GM12874 (cell line): ENCODE measurements at regions not wholly inside any gene's neighbourhood (a gene's known extent, or its start where the extent isn't known, plus 50 kb on each side); places are given as distances from the start of the nearest gene placed in this dataset.

ENCODE experiments used
- TF ChIP-seq, protein P1 (sequence below): IDR thresholded peaks from 2 replicates; pipeline ENCODE4 v1.5.1; 2011; ENCODE audit warnings: low read depth, mild to moderate bottlenecking, control low read depth, low read length, moderate library complexity; ENCODE audit not compliant: insufficient read depth

DNA sequence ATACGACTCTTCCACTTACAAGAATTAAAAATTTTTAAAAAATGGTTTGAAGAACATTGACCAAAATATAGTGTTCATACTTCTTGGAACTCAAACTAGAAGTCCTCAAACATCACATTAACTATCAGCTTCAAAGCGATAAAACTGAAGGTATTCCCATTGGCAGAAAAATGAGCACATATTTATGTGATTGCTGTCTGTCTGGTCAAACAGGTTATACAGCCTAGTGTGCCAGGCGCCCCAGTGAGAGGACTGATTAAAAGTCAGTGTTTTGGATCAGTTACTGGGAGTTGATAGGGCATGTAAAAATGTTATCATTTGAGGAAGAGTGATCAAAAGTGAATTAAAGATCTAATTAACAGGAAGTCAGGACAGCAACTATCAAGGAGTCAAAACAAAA, 738.8 kb downstream of the HDGFL1 start:
- TF ChIP-seq, protein P1, sequence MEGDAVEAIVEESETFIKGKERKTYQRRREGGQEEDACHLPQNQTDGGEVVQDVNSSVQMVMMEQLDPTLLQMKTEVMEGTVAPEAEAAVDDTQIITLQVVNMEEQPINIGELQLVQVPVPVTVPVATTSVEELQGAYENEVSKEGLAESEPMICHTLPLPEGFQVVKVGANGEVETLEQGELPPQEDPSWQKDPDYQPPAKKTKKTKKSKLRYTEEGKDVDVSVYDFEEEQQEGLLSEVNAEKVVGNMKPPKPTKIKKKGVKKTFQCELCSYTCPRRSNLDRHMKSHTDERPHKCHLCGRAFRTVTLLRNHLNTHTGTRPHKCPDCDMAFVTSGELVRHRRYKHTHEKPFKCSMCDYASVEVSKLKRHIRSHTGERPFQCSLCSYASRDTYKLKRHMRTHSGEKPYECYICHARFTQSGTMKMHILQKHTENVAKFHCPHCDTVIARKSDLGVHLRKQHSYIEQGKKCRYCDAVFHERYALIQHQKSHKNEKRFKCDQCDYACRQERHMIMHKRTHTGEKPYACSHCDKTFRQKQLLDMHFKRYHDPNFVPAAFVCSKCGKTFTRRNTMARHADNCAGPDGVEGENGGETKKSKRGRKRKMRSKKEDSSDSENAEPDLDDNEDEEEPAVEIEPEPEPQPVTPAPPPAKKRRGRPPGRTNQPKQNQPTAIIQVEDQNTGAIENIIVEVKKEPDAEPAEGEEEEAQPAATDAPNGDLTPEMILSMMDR: no peak

DNA sequence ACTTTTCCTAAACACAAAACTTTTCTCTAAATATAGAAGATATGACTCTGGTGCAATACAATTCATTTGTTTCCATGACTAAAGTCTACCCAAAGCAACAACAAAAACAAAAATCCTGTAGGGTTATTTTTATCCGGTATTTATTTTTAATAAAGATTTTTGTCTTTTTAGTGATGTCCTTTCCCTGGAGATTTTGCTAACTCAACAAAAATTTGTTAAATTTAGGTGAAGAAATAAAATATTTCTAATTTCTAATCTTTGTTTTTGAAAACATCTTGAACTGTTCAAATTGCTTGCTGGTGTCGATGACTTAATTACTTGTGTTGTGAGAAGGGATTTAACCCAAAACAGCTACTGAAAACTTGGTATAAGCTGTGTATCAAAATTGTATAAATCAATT, 741.8 kb downstream of the HDGFL1 start:
- TF ChIP-seq, protein P1: no peak

DNA sequence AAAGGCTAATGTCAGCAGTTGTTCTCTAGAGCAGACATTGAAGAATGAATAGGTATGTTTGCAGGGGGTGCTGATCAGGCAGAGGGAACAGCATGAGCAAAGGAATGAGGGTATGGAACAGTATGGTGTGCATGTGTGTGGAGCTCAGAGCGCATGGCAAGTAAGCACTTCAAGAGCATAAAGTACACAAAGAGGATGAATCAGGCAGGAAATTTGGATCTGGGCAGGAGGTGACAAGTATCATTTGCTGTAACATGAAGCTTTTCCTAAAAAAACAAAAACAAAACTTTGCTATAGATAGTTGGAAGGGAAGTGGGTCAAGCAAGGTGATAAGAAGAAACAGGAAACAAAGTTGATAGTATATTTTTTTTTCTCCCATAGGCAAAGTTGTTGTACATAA, 746.8 kb downstream of the HDGFL1 start:
- TF ChIP-seq, protein P1: no peak

DNA sequence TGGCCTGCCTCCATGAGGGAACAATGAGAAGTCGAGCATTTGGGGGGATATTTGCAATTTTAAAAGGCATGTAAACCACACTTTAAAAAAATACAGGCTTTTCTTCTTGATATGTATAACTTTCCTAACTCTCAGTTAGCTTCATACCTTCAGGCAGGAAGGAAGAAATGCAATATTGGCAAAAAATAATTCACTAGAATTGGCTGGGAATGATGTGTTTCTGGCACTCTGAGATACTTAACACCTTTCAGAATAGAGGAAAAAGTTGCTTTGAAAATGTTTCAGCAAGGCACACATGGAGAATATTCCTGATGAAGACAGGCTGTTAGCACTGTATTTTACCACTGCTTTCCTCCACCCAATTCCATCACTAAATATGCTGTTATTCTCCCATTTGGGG, 747.6 kb downstream of the HDGFL1 start:
- TF ChIP-seq, protein P1: no peak

DNA sequence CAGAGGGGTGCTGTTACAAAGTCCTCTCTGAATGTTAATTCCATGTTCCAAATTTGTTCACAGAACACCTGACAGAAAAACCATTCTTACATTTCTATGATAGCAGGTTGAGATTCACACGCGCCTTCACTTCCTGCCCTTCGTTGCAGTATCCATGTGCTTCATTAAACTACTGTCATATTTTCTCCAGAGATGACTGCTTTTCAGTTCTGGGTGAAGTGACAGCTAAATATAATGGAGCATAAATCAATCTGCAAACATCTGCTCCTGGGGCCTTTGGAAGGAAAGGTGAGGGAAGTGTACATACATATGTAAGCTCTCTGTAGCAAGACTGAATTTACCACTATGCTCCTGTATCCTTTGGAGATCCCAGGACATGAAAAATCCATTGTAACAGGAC, 750.2 kb downstream of the HDGFL1 start:
- TF ChIP-seq, protein P1: no peak

DNA sequence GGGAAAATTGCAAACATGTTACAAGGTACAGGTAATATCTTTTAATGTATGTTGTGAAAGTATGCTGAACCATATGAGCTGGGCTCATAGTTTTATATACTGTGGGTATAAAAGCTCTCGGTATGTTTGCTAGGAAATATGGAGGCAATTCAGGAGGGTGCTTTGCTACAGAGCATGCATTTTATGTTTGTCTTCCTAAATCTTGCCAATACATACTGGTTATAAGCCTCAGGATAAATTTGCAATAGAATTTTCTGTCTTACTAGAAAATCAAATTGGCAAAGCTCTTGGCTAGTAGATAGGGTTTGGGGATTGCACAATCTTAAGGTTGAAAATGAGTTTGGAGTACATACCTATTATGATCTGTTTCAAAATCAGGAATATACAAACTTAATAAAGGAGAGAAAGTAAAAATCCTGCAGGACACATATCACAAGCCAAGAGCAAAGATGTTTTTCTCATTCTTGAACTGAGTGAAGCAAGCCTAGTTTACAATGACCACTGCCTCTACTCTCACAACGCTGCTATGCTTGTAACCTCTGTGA, 751.2 kb downstream of the HDGFL1 start:
- TF ChIP-seq, protein P1: no peak

DNA sequence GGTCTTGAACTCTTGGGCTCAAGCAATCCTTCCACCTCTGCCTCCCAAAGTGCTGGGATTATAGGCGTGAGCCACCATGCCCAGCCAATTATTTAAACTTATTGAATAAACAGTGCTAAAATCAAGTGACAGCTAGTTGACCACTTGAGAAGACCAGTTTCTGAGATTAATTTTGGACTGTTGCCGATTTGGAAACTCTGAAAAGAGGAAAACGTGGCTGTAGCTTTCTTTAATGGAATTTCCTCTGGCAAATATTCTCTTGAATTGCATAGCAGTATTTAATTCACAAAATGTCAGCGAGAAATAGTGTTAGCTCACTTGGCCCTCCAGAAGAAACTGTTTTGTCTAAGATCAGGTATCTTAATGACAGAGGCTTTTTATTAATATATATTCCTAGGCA, 754.5 kb downstream of the HDGFL1 start:
- TF ChIP-seq, protein P1: no peak
